ENCODE measurements at regions not wholly inside any gene's neighbourhood (a gene's known extent, or its start where the extent isn't known, plus 50 kb on each side); places are given as distances from the start of the nearest gene placed in this dataset.

DNA sequence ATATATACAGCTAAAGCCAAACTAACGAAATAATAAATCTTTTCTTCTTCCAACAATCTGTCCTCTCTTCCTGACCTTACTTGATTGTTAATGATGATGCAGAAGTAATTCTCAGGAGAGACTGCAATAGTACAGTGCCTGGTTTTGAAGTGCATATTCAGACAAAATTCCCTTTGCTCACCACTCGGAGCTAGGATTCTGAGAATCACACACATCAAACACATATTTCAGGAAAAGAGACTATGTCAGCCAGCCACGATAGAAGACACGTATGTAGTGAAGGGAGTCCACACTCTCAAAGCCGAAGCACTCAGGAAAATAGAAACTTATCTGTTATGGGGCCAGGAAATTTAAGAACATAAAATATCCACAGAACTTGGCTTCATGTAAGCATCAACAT, 362.5 kb upstream of the FAT1 start:
- TF ChIP-seq TAF1 (IDR thresholded peaks at IDR 0.05; ENCODE audit: low read depth) (no peak), RAD21 (IDR thresholded peaks at IDR 0.05; ENCODE audit: low read depth) (no peak), TEAD4 (IDR thresholded peaks at IDR 0.05) (no peak), NFIC (IDR thresholded peaks at IDR 0.05) (no peak), CREB1 (IDR thresholded peaks at IDR 0.05; ENCODE audit: low read depth) (no peak), EP300 (IDR thresholded peaks at IDR 0.05; ENCODE audit: borderline replicate concordance) (no peak), EGR1 (IDR thresholded peaks at IDR 0.05) (no peak), TCF12 (IDR thresholded peaks at IDR 0.05; ENCODE audit: low read depth) (no peak), CEBPB (IDR thresholded peaks at IDR 0.05) (no peak), YY1 (IDR thresholded peaks at IDR 0.05; ENCODE audit: low read depth) (no peak), ZBTB7A (IDR thresholded peaks at IDR 0.05; ENCODE audit: low read depth) (no peak), FOXM1 (IDR thresholded peaks at IDR 0.05; ENCODE audit: borderline replicate concordance, low read depth) (no peak)
- TF ChIP-seq, protein P1, sequence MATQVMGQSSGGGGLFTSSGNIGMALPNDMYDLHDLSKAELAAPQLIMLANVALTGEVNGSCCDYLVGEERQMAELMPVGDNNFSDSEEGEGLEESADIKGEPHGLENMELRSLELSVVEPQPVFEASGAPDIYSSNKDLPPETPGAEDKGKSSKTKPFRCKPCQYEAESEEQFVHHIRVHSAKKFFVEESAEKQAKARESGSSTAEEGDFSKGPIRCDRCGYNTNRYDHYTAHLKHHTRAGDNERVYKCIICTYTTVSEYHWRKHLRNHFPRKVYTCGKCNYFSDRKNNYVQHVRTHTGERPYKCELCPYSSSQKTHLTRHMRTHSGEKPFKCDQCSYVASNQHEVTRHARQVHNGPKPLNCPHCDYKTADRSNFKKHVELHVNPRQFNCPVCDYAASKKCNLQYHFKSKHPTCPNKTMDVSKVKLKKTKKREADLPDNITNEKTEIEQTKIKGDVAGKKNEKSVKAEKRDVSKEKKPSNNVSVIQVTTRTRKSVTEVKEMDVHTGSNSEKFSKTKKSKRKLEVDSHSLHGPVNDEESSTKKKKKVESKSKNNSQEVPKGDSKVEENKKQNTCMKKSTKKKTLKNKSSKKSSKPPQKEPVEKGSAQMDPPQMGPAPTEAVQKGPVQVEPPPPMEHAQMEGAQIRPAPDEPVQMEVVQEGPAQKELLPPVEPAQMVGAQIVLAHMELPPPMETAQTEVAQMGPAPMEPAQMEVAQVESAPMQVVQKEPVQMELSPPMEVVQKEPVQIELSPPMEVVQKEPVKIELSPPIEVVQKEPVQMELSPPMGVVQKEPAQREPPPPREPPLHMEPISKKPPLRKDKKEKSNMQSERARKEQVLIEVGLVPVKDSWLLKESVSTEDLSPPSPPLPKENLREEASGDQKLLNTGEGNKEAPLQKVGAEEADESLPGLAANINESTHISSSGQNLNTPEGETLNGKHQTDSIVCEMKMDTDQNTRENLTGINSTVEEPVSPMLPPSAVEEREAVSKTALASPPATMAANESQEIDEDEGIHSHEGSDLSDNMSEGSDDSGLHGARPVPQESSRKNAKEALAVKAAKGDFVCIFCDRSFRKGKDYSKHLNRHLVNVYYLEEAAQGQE (IDR thresholded peaks at IDR 0.05; ENCODE audit: low read depth), result no peak
- TF ChIP-seq, protein P2, sequence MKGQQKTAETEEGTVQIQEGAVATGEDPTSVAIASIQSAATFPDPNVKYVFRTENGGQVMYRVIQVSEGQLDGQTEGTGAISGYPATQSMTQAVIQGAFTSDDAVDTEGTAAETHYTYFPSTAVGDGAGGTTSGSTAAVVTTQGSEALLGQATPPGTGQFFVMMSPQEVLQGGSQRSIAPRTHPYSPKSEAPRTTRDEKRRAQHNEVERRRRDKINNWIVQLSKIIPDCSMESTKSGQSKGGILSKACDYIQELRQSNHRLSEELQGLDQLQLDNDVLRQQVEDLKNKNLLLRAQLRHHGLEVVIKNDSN (IDR thresholded peaks at IDR 0.05), result no peak
- TF ChIP-seq, protein P3, sequence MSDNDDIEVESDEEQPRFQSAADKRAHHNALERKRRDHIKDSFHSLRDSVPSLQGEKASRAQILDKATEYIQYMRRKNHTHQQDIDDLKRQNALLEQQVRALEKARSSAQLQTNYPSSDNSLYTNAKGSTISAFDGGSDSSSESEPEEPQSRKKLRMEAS (IDR thresholded peaks at IDR 0.05), result no peak

- no peak for TF ChIP-seq TCF12 (IDR thresholded peaks at IDR 0.05; ENCODE audit: low read depth)
- TF ChIP-seq FOXM1 (IDR thresholded peaks at IDR 0.05; ENCODE audit: borderline replicate concordance, low read depth), result no peak
- TF ChIP-seq, protein P3 (IDR thresholded peaks at IDR 0.05), result no peak
- no peak for TF ChIP-seq YY1 (IDR thresholded peaks at IDR 0.05; ENCODE audit: low read depth)
- TF ChIP-seq NFIC (IDR thresholded peaks at IDR 0.05), result no peak
- TF ChIP-seq, protein P1 (IDR thresholded peaks at IDR 0.05; ENCODE audit: low read depth), result no peak
- TF ChIP-seq, protein P2 (IDR thresholded peaks at IDR 0.05), result no peak
- no peak for TF ChIP-seq CREB1 (IDR thresholded peaks at IDR 0.05; ENCODE audit: low read depth)
- TF ChIP-seq CEBPB (IDR thresholded peaks at IDR 0.05), result no peak
- TF ChIP-seq EGR1 (IDR thresholded peaks at IDR 0.05), result no peak
- TF ChIP-seq EP300 (IDR thresholded peaks at IDR 0.05; ENCODE audit: borderline replicate concordance), result no peak
- TF ChIP-seq TAF1 (IDR thresholded peaks at IDR 0.05; ENCODE audit: low read depth), result no peak
- TF ChIP-seq RAD21 (IDR thresholded peaks at IDR 0.05; ENCODE audit: low read depth), result no peak
- TF ChIP-seq TEAD4 (IDR thresholded peaks at IDR 0.05), result no peak
- TF ChIP-seq ZBTB7A (IDR thresholded peaks at IDR 0.05; ENCODE audit: low read depth), result no peak
Observed at GRCh38 chr4:187088070-187088799, 364.6 kb upstream of the FAT1 start.

DNA sequence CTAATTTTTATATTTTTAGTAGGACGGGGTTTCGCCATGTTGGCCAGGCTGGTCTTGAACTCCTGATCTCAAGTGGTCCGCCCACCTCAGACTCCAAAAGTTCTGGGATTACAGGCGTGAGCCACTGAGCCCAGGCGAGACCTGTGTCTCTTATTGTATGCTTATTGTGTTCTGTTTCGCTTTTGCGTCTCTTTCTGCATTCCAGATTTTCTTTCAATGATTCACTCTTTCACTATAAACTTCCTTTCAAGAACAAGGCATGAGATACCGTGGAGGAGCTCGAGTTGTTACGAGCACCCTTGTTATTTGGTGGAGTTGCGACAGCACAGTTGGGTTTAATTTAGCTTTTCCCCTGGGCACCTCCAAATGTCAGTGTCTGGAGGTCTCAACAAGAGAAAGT, 366.7 kb upstream of the FAT1 start:
- TF ChIP-seq RAD21 (IDR thresholded peaks at IDR 0.05; ENCODE audit: low read depth) (no peak), TEAD4 (IDR thresholded peaks at IDR 0.05) (no peak), FOXM1 (IDR thresholded peaks at IDR 0.05; ENCODE audit: borderline replicate concordance, low read depth) (no peak), CREB1 (IDR thresholded peaks at IDR 0.05; ENCODE audit: low read depth) (no peak), NFIC (IDR thresholded peaks at IDR 0.05) (no peak), EP300 (IDR thresholded peaks at IDR 0.05; ENCODE audit: borderline replicate concordance) (no peak), YY1 (IDR thresholded peaks at IDR 0.05; ENCODE audit: low read depth) (no peak), TAF1 (IDR thresholded peaks at IDR 0.05; ENCODE audit: low read depth) (no peak), ZBTB7A (IDR thresholded peaks at IDR 0.05; ENCODE audit: low read depth) (no peak), CEBPB (IDR thresholded peaks at IDR 0.05) (no peak), TCF12 (IDR thresholded peaks at IDR 0.05; ENCODE audit: low read depth) (no peak)
- TF ChIP-seq, protein P1 (IDR thresholded peaks at IDR 0.05; ENCODE audit: low read depth), result no peak
- TF ChIP-seq, protein P3 (IDR thresholded peaks at IDR 0.05), result no peak

Data from Ishikawa (cell line).